H9 (cell line): ENCODE measurements at regions not wholly inside any gene's neighbourhood (a gene's known extent, or its start where the extent isn't known, plus 50 kb on each side); places are given as distances from the start of the nearest gene placed in this dataset.

Experiments used
- DNase-seq: peaks from one replicate; pipeline ENCODE4 v3.0.0-alpha.2; 2017
- H2AFZ ChIP-seq: one replicate; pipeline ENCODE4 v1.6.1; 2013; ENCODE audit warnings: mild to moderate bottlenecking, low read length, control low read depth, moderate library complexity
- H2AK5ac ChIP-seq: 2 replicates; pipeline ENCODE4 v1.6.1; 2013; ENCODE audit warnings: low read length, control low read depth, mixed read lengths; ENCODE audit not compliant: insufficient read length
- H2BK120ac ChIP-seq: one replicate; pipeline ENCODE4 v1.6.1; 2013; ENCODE audit warnings: low read depth, mild to moderate bottlenecking, low read length, control low read depth, inconsistent platforms; ENCODE audit not compliant: poor library complexity, severe bottlenecking
- H2BK12ac ChIP-seq: 2 replicates; pipeline ENCODE4 v1.6.1; 2013; ENCODE audit warnings: low read length, control low read depth, mixed read lengths, low read depth; ENCODE audit not compliant: insufficient read length
- H2BK15ac ChIP-seq: 2 replicates; pipeline ENCODE4 v1.6.1; 2013; ENCODE audit warnings: low read depth, low read length, control low read depth
- H2BK20ac ChIP-seq: one replicate; pipeline ENCODE4 v1.6.1; 2013; ENCODE audit warnings: low read depth, mild to moderate bottlenecking, low read length, control low read depth, inconsistent platforms; ENCODE audit not compliant: poor library complexity, severe bottlenecking
- H2BK5ac ChIP-seq: 2 replicates; pipeline ENCODE4 v1.6.1; 2013; ENCODE audit warnings: low read length, control low read depth, mixed read lengths; ENCODE audit not compliant: insufficient read length
- H3K14ac ChIP-seq: 2 replicates; pipeline ENCODE4 v1.6.1; 2013; ENCODE audit warnings: low read length, control low read depth; ENCODE audit not compliant: insufficient read depth
- H3K18ac ChIP-seq: 2 replicates; pipeline ENCODE4 v1.6.1; 2013; ENCODE audit warnings: low read depth, mild to moderate bottlenecking, mixed read lengths, low read length, control low read depth; ENCODE audit not compliant: insufficient read length
- H3K23ac ChIP-seq: 2 replicates; pipeline ENCODE4 v1.6.1; 2013; ENCODE audit warnings: low read length, control low read depth, mixed read lengths, low read depth; ENCODE audit not compliant: insufficient read length
- H3K23me2 ChIP-seq: 2 replicates; pipeline ENCODE4 v1.6.1; 2013; ENCODE audit warnings: low read depth, mild to moderate bottlenecking, mixed read lengths, low read length, control low read depth; ENCODE audit not compliant: insufficient read length, poor library complexity, severe bottlenecking
- H3K27ac ChIP-seq: 2 replicates; pipeline ENCODE4 v1.5.1; 2013; ENCODE audit warnings: low read length, control low read depth, mixed read lengths, low read depth; ENCODE audit not compliant: insufficient read length
- H3K27me3 ChIP-seq: 2 replicates; pipeline ENCODE4 v1.6.1; 2013; ENCODE audit warnings: low read length, control low read depth, inconsistent platforms; ENCODE audit not compliant: insufficient read depth
- H3K4ac ChIP-seq: 2 replicates; pipeline ENCODE4 v1.6.1; 2013; ENCODE audit warnings: low read depth, mild to moderate bottlenecking, control low read depth, inconsistent platforms, low read length, moderate library complexity
- H3K4me1 ChIP-seq: 2 replicates; pipeline ENCODE4 v1.6.1; 2013; ENCODE audit warnings: low read length, control low read depth, inconsistent platforms; ENCODE audit not compliant: insufficient read depth
- H3K4me2 ChIP-seq: 2 replicates; pipeline ENCODE4 v1.6.1; 2013; ENCODE audit warnings: low read length, control low read depth, mixed read lengths; ENCODE audit not compliant: insufficient read length, insufficient read depth
- H3K56ac ChIP-seq: 2 replicates; pipeline ENCODE4 v1.6.1; 2013; ENCODE audit warnings: low read depth, mild to moderate bottlenecking, mixed read lengths, low read length, control low read depth; ENCODE audit not compliant: insufficient read length
- H3K79me1 ChIP-seq: 2 replicates; pipeline ENCODE4 v1.6.1; 2013; ENCODE audit warnings: low read depth, mild to moderate bottlenecking, moderate library complexity, low read length, control low read depth, inconsistent platforms; ENCODE audit not compliant: insufficient read depth, poor library complexity, severe bottlenecking
- H3K79me2 ChIP-seq: 2 replicates; pipeline ENCODE4 v1.6.1; 2013; ENCODE audit warnings: low read length, control low read depth, inconsistent platforms; ENCODE audit not compliant: insufficient read depth
- H3K9ac ChIP-seq: 2 replicates; pipeline ENCODE4 v1.6.1; 2013; ENCODE audit warnings: low read length, control low read depth, mixed read lengths; ENCODE audit not compliant: insufficient read length; ENCODE audit errors: extremely low read depth
- H3K9me3 ChIP-seq: one replicate; pipeline ENCODE4 v1.6.1; 2013; ENCODE audit warnings: low read depth, low read length, inconsistent platforms; ENCODE audit not compliant: control insufficient read depth
- H3T11ph ChIP-seq: one replicate; pipeline ENCODE4 v1.6.1; 2013; ENCODE audit warnings: mild to moderate bottlenecking, low read length, control low read depth, inconsistent platforms
- H4K20me1 ChIP-seq: one replicate; pipeline ENCODE4 v1.6.1; 2013; ENCODE audit not compliant: control insufficient read depth, insufficient read length, insufficient read depth
- H4K5ac ChIP-seq: 2 replicates; pipeline ENCODE4 v1.6.1; 2013; ENCODE audit warnings: low read depth, mild to moderate bottlenecking, mixed read lengths, low read length, control low read depth; ENCODE audit not compliant: insufficient read length
- H4K8ac ChIP-seq: replicated peaks from 2 replicates; pipeline ENCODE4 v1.6.1; 2013; ENCODE audit warnings: low read length, control low read depth, mixed read lengths, low read depth; ENCODE audit not compliant: insufficient read length
- H4K91ac ChIP-seq: 2 replicates; pipeline ENCODE4 v1.6.1; 2013; ENCODE audit warnings: low read depth, mild to moderate bottlenecking, moderate library complexity, mixed read lengths, low read length, control low read depth; ENCODE audit not compliant: insufficient read length
- H3K27ac Mint-ChIP-seq, 3 experiments: 2 replicates in 2 of 3; 3 replicates in 1 of 3; pipeline ENCODE4 v1.8.0; 2020 to 2021; ENCODE audit warnings: mixed read lengths in 3 of 3, mild to moderate bottlenecking in 1 of 3, moderate library complexity in 1 of 3
- H3K27me3 Mint-ChIP-seq: 2 replicates; pipeline ENCODE4 v1.8.0; 2021; ENCODE audit warnings: low read depth, mild to moderate bottlenecking, moderate library complexity, mixed read lengths
- H3K36me3 Mint-ChIP-seq, 3 experiments: 2 replicates in 2 of 3; 3 replicates in 1 of 3; pipeline ENCODE4 v1.8.0; 2020 to 2021; ENCODE audit warnings: low read depth in 3 of 3, mixed read lengths in 3 of 3; ENCODE audit not compliant: insufficient read depth in 1 of 3
- H3K4me1 Mint-ChIP-seq, 2 experiments: 2 replicates each; pipeline ENCODE4 v1.8.0; 2020; ENCODE audit warnings: mixed read lengths in 2 of 2
- H3K4me3 Mint-ChIP-seq, 2 experiments: 2 replicates in 1 of 2; 3 replicates in 1 of 2; pipeline ENCODE4 v1.8.0; 2020 to 2021; ENCODE audit warnings: mild to moderate bottlenecking in 2 of 2, mixed read lengths in 2 of 2, moderate library complexity in 1 of 2
- H3K9me3 Mint-ChIP-seq, 2 experiments: 2 replicates in 1 of 2; 3 replicates in 1 of 2; pipeline ENCODE4 v1.8.0; 2020; ENCODE audit warnings: mild to moderate bottlenecking in 2 of 2, mixed read lengths in 2 of 2, moderate library complexity in 1 of 2
- WGBS: extraction: QIAGEN DNeasy Blood & Tissue Kit; methylation state at CpG from one replicate; pipeline ENCODE4 v1.1.7; 2013; ENCODE audit warnings: missing lambda C conversion rate, low lambda C conversion rate, mixed read lengths; ENCODE audit not compliant: insufficient read length; ENCODE audit errors: extremely low coverage; 5-methylcytosine and 5-hydroxymethylcytosine counted together
- TF ChIP-seq, protein P1 (sequence below): fragments of 200-600 bp; sonication (generic); conservative IDR thresholded peaks from 3 replicates; pipeline ENCODE4 v1.8.0; 2021; ENCODE audit warnings: antibody characterized with exemption, mild to moderate bottlenecking

DNA sequence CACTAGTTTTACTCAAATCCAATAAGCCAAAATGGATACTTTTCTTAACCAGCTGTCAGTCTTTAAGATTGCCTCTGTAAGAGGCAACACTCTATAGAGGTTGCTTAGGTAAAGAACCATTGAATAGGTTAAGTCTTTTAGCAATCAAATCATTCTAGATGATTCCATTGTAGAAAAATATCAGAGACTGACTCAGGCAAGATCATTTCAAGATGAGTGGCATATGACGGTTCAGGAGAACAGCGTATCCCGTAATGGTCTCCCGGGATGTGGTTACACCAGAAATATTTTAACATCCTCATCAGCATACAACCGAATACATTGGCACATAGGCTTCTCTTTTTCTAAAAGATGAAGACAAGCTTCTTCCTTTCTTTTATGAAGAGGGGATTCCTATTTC, 641.7 kb upstream of the AGA start:
- Histone ChIP-seq H3K9ac (no peak overlapping the region), H3K23ac (no peak overlapping the region), H3K4me2 (no peak overlapping the region), H2BK120ac (no peak overlapping the region), H3K4me1 (no peaks in the 10 kb centered on the region), H3K14ac (no peak overlapping the region), H2AFZ (no peak overlapping the region), H3K18ac (no peak overlapping the region), H3K79me1 (no peaks in the 10 kb centered on the region), H3K9me3 (no peaks in the 10 kb centered on the region), H2BK5ac (no peak overlapping the region), H2BK12ac (no peak overlapping the region), H3K56ac (no peak overlapping the region), H3T11ph (no peak overlapping the region), H3K4ac (no peak overlapping the region), H3K27ac (no peak overlapping the region), H2BK15ac (no peak overlapping the region), H4K91ac (no peak overlapping the region), H3K23me2 (no peaks in the 10 kb centered on the region), H4K20me1 (no peaks in the 10 kb centered on the region), H4K8ac (no peak overlapping the region), H2BK20ac (no peak overlapping the region), H3K79me2 (no peaks in the 10 kb centered on the region), H4K5ac (no peak overlapping the region), H3K27me3 (no peaks in the 10 kb centered on the region), H2AK5ac (no peak overlapping the region)
- no peak for DNase-seq
- no CpG with 5 or more reads among the region's 5 CpGs for WGBS
- Mint-ChIP-seq H3K4me3 (no peak overlapping the region), H3K27me3 (no peaks in the 10 kb centered on the region), H3K27ac (no peak overlapping the region), H3K9me3 (no peaks in the 10 kb centered on the region), H3K4me1 (peaks cover 9 to 13% of the 10 kb centered on the region in 2 experiments), H3K36me3 (peaks cover 0 to 2% (median 0%) of the 10 kb centered on the region in 3 experiments; a peak in 3 of 7 replicates)
- TF ChIP-seq, protein P1, sequence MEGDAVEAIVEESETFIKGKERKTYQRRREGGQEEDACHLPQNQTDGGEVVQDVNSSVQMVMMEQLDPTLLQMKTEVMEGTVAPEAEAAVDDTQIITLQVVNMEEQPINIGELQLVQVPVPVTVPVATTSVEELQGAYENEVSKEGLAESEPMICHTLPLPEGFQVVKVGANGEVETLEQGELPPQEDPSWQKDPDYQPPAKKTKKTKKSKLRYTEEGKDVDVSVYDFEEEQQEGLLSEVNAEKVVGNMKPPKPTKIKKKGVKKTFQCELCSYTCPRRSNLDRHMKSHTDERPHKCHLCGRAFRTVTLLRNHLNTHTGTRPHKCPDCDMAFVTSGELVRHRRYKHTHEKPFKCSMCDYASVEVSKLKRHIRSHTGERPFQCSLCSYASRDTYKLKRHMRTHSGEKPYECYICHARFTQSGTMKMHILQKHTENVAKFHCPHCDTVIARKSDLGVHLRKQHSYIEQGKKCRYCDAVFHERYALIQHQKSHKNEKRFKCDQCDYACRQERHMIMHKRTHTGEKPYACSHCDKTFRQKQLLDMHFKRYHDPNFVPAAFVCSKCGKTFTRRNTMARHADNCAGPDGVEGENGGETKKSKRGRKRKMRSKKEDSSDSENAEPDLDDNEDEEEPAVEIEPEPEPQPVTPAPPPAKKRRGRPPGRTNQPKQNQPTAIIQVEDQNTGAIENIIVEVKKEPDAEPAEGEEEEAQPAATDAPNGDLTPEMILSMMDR: no peak
